HL-60 (cell line): ENCODE measurements at regions not wholly inside any gene's neighbourhood (a gene's known extent, or its start where the extent isn't known, plus 50 kb on each side); places are given as distances from the start of the nearest gene placed in this dataset.

Experiments used
- DNase-seq, 2 experiments: peaks; one replicate each; pipeline ENCODE4 v3.0.0-alpha.2; 2010 to 2020; ENCODE audit warnings: low read depth in 1 of 2, low spot score in 1 of 2
- H3K27ac ChIP-seq: fragments of 250-450 bp; sonication (Bioruptor Pico); replicated peaks from 2 replicates; pipeline ENCODE4 v1.5.1; 2020; ENCODE audit warnings: mild to moderate bottlenecking, moderate library complexity
- H3K27me3 ChIP-seq: fragments of 250-450 bp; sonication (Bioruptor Pico); 2 replicates; pipeline ENCODE4 v1.5.1; 2021; ENCODE audit warnings: mild to moderate bottlenecking, moderate library complexity; ENCODE audit not compliant: insufficient read depth, poor library complexity, severe bottlenecking
- H3K4me3 ChIP-seq: replicated peaks from 2 replicates; pipeline ENCODE4 v1.5.1; 2011; ENCODE audit warnings: mild to moderate bottlenecking, control low read depth, low read length; ENCODE audit not compliant: insufficient read depth
- GABPA ChIP-seq: IDR thresholded peaks from 2 replicates; pipeline ENCODE4 v1.6.1; 2012; ENCODE audit warnings: low read depth
- POLR2AphosphoS5 ChIP-seq: IDR thresholded peaks from 2 replicates; pipeline ENCODE4 v1.6.1; 2012; ENCODE audit warnings: low read depth
- SPI1 ChIP-seq: IDR thresholded peaks from 2 replicates; pipeline ENCODE4 v1.6.1; 2012; ENCODE audit warnings: low read depth, mild to moderate bottlenecking, borderline replicate concordance
- TF ChIP-seq, protein P1 (sequence below): IDR thresholded peaks from one replicate; pipeline ENCODE4 v1.5.1; 2011; ENCODE audit warnings: low read length, control low read depth, inconsistent platforms; ENCODE audit not compliant: insufficient read depth
- TF ChIP-seq, protein P2 (sequence below): IDR thresholded peaks from 2 replicates; pipeline ENCODE4 v1.6.1; 2012; ENCODE audit warnings: low read depth; ENCODE audit not compliant: insufficient replicate concordance

DNA sequence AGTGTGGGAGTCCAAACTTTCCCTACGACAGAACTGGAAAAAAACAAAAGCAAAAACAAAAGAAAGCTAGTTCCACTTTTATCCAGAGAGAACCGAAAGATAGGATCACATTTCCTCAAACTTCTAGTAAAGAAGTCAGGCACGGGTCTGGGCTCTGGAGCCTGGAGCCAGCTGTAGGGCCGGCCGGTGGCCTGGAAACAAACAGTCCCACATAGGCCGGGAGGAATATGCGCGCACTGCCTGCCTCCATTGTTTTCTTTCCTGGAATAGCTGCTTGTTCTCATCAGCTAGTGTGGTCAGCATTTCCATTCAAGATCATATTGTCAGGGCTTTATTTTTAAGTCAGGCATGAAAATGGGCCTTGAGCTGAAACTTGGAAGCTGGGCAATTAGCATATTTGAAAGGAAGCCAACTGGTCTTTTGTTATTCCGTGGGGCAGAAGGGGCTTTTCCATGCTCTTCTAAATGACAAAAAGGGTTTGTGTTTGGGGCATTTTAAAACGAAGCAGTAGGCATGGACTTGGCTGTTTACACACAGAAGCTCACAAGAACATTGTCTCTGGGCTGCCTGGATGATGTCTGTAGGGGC, 58.7 kb upstream of the RFX8 start:
- Histone ChIP-seq H3K27me3 (no peaks in the 10 kb centered on the region), H3K4me3 (no peak overlapping the region), H3K27ac (peak overlapping the region; percentile 56)
- TF ChIP-seq SPI1: no peak
- TF ChIP-seq, protein P1, sequence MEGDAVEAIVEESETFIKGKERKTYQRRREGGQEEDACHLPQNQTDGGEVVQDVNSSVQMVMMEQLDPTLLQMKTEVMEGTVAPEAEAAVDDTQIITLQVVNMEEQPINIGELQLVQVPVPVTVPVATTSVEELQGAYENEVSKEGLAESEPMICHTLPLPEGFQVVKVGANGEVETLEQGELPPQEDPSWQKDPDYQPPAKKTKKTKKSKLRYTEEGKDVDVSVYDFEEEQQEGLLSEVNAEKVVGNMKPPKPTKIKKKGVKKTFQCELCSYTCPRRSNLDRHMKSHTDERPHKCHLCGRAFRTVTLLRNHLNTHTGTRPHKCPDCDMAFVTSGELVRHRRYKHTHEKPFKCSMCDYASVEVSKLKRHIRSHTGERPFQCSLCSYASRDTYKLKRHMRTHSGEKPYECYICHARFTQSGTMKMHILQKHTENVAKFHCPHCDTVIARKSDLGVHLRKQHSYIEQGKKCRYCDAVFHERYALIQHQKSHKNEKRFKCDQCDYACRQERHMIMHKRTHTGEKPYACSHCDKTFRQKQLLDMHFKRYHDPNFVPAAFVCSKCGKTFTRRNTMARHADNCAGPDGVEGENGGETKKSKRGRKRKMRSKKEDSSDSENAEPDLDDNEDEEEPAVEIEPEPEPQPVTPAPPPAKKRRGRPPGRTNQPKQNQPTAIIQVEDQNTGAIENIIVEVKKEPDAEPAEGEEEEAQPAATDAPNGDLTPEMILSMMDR: no peak
- no peak for TF ChIP-seq GABPA
- TF ChIP-seq POLR2AphosphoS5: no peak
- TF ChIP-seq, protein P2, sequence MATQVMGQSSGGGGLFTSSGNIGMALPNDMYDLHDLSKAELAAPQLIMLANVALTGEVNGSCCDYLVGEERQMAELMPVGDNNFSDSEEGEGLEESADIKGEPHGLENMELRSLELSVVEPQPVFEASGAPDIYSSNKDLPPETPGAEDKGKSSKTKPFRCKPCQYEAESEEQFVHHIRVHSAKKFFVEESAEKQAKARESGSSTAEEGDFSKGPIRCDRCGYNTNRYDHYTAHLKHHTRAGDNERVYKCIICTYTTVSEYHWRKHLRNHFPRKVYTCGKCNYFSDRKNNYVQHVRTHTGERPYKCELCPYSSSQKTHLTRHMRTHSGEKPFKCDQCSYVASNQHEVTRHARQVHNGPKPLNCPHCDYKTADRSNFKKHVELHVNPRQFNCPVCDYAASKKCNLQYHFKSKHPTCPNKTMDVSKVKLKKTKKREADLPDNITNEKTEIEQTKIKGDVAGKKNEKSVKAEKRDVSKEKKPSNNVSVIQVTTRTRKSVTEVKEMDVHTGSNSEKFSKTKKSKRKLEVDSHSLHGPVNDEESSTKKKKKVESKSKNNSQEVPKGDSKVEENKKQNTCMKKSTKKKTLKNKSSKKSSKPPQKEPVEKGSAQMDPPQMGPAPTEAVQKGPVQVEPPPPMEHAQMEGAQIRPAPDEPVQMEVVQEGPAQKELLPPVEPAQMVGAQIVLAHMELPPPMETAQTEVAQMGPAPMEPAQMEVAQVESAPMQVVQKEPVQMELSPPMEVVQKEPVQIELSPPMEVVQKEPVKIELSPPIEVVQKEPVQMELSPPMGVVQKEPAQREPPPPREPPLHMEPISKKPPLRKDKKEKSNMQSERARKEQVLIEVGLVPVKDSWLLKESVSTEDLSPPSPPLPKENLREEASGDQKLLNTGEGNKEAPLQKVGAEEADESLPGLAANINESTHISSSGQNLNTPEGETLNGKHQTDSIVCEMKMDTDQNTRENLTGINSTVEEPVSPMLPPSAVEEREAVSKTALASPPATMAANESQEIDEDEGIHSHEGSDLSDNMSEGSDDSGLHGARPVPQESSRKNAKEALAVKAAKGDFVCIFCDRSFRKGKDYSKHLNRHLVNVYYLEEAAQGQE: no peak
- no peak for DNase-seq

DNA sequence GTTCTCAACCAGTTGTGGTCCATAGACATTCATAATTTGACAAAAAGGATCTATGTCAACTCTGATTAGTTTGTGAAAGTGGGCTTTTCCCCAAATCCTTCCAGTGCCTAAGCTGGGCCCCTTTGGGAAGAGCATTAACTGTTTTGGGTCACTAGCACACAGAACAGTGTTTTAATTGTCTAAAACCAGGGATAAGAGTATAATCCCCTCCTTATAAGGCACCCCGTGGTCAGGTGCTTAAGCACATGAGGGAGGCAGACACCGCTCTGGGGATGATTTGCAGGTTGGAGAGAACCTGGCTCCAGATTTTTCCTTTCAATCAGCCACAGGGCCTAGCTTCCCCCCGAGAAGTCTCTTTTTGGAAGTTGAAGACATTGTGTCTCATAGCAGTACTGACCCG, 53.6 kb upstream of the RFX8 start:
- DNase-seq: no peak
- Histone ChIP-seq H3K4me3 (no peak overlapping the region), H3K27ac (no peak overlapping the region), H3K27me3 (no peaks in the 10 kb centered on the region)
- TF ChIP-seq, protein P2: no peak
- TF ChIP-seq GABPA (no peak), SPI1 (no peak), POLR2AphosphoS5 (no peak)
- TF ChIP-seq, protein P1: no peak

DNA sequence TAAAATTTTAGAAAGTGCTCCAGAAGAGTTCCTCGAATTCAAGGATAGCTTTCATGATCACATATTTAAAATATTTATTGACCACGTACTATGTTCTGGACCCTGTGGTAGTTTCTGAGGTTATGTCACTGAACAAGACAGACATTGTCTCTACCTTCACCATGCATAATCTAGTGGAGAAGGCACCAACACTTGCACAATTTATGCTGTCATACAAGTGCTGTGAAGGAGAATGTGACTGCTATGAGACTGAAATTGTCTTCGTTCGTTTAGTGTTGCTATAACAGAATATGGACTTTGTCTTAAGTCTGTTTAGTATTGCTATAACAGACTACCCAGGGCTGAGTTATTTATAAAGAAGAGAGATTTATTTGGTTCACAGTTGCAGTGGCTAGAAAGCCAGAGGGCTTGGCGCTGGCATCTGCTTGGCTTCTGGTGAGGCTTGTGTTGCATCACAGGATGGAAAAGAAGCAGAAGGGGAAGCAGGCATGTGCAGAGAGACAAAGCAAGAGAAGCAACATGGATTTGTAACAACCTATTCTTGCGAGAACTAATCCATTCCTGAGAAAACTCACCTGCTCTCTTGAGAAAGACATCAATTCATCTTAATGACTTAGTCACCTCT, 50.0 kb upstream of the RFX8 start:
- Histone ChIP-seq H3K4me3 (no peak overlapping the region), H3K27ac (no peak overlapping the region; the same call in 1 of the 2 replicates), H3K27me3 (no peaks in the 10 kb centered on the region)
- TF ChIP-seq SPI1 (peak; percentile 49), POLR2AphosphoS5 (peak; percentile 75), GABPA (no peak)
- TF ChIP-seq, protein P2: no peak
- DNase-seq: peak; percentile 78 to 85
